ENCODE measurements at regions not wholly inside any gene's neighbourhood (a gene's known extent, or its start where the extent isn't known, plus 50 kb on each side); places are given as distances from the start of the nearest gene placed in this dataset.

DNA sequence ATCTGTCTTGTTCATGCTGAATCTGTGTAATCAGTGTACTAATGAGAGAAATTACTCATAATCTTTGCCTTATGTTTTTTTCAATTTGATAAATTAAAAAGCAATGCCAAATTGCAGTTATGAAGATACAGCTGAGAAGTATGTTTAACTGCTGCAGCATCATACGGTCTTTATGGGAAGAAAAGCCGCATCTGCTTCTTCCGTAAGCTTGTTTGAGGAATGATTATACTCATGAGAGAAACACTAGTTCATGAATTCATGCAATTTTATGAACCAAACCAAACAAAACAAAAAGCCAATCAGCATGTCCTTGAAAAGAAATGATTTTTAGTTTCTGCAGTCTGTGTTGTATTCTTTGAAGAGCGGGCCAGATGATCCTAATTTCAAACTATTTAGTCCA lies 275.9 kb upstream of the ARHGEF26 start:
- H3K36me3 ChIP-seq: no peaks in the 10 kb centered on the region
- H3K27me3 ChIP-seq (replicated peaks in 1 of 7): no peaks in the 10 kb centered on the region
- H3K4me1 ChIP-seq: no peaks in the 10 kb centered on the region
- peaks cover 0 to 6% (median 0%) of the 10 kb centered on the region in 8 donors for H3K9me3 ChIP-seq
- H3K4me3 ChIP-seq: no peak overlapping the region
- TF ChIP-seq POLR2A (IDR thresholded peaks at IDR 0.05) (no peak), POLR2AphosphoS5 (IDR thresholded peaks at IDR 0.05) (no peak)
- TF ChIP-seq, protein P1, sequence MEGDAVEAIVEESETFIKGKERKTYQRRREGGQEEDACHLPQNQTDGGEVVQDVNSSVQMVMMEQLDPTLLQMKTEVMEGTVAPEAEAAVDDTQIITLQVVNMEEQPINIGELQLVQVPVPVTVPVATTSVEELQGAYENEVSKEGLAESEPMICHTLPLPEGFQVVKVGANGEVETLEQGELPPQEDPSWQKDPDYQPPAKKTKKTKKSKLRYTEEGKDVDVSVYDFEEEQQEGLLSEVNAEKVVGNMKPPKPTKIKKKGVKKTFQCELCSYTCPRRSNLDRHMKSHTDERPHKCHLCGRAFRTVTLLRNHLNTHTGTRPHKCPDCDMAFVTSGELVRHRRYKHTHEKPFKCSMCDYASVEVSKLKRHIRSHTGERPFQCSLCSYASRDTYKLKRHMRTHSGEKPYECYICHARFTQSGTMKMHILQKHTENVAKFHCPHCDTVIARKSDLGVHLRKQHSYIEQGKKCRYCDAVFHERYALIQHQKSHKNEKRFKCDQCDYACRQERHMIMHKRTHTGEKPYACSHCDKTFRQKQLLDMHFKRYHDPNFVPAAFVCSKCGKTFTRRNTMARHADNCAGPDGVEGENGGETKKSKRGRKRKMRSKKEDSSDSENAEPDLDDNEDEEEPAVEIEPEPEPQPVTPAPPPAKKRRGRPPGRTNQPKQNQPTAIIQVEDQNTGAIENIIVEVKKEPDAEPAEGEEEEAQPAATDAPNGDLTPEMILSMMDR (IDR thresholded peaks at IDR 0.05 in 8 of 11, conservative IDR thresholded peaks at IDR 0.05 in 3 of 11): no peak
- 92 to 95% (median 93%) methylated on average over 4 of the region's 4 CpGs for WGBS, 5 donors
- intact Hi-C loops (cut with DNase I; ENCODE audit: low total_unique reads): no loop called here
- no peak overlapping the region for H3K27ac ChIP-seq
- DNase-seq: no peak

DNA sequence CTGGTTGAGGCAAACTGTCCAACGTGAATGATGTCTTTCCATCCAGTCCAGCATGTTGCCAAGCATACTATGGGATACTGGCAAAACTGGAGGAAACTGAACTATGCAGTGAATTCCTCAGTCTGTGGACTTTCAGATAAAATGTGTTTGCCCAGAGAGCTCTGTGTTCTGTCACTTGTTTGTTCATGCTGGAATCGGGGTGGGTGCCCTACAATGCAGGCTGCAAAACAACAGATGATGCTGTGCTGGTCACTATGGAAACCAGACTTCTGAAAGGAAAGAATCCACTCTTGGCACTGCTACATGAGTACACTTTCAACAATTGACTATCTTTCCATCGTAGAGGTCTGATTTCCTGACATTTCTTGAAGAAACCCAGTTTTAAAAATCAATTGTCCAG lies 272.5 kb upstream of the ARHGEF26 start:
- DNase-seq: no peak
- H3K4me1 ChIP-seq: no peaks in the 10 kb centered on the region
- no peak overlapping the region for H3K27ac ChIP-seq
- TF ChIP-seq POLR2A (IDR thresholded peaks at IDR 0.05) (no peak), POLR2AphosphoS5 (IDR thresholded peaks at IDR 0.05) (no peak)
- TF ChIP-seq, protein P1 (IDR thresholded peaks at IDR 0.05 in 8 of 11, conservative IDR thresholded peaks at IDR 0.05 in 3 of 11): no peak
- H3K4me3 ChIP-seq: no peak overlapping the region
- H3K9me3 ChIP-seq: no peaks in the 10 kb centered on the region
- intact Hi-C loops (cut with DNase I; ENCODE audit: low total_unique reads): no loop called here
- WGBS, 5 donors: 76 to 86% (median 82%) methylated on average over 3 of the region's 3 CpGs
- no peaks in the 10 kb centered on the region for H3K36me3 ChIP-seq
- H3K27me3 ChIP-seq (replicated peaks in 1 of 7): no peaks in the 10 kb centered on the region

DNA sequence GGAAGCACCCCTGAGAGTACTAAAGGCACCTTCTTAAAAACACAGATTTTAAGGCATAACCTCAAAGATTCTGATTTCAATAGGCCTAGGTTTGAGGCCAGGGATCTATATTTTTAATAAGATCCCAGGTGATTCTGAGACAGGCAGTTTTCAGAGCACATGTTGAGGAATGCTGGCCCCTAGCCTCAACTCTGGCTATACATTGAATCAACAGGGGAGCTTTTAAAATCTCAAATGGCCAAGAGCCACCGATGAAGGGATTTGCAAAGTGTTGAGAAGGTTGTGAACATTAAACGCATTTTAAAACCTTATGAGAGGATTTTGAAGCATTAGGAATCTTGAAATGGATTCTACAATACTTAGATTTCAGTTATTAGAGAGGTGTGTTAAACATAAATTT lies 268.8 kb upstream of the ARHGEF26 start:
- TF ChIP-seq POLR2AphosphoS5 (IDR thresholded peaks at IDR 0.05) (no peak), POLR2A (IDR thresholded peaks at IDR 0.05) (no peak)
- TF ChIP-seq, protein P1 (IDR thresholded peaks at IDR 0.05 in 8 of 11, conservative IDR thresholded peaks at IDR 0.05 in 3 of 11): no peak

DNA sequence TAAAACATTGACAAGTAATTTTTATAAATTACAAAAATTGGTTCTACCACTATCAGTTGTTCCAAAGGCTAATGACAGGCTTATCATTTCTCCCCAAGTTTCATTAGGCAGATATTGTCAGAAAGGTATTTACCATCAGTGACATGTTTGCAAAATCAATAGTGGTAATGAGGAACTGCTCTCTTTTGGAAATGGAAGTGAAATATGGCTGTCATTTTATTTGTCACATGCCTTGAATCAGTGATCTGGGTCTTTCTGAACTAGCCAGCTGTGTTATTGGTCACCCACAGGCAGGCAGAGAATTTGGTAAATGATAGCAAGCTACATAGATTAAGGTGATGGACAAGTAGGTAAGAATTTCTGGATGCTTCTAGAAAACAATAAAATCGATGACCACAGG lies 268.0 kb upstream of the ARHGEF26 start:
- no peak overlapping the region for H3K4me3 ChIP-seq
- intact Hi-C loops (cut with DNase I; ENCODE audit: low total_unique reads): no loop called here
- H3K27ac ChIP-seq: no peak overlapping the region
- H3K27me3 ChIP-seq (replicated peaks in 1 of 7): no peaks in the 10 kb centered on the region
- no peaks in the 10 kb centered on the region for H3K36me3 ChIP-seq
- WGBS, 5 donors: 55 to 80% (median 76%) methylated on average over 1 of the region's 1 CpG
- TF ChIP-seq, protein P1 (IDR thresholded peaks at IDR 0.05 in 8 of 11, conservative IDR thresholded peaks at IDR 0.05 in 3 of 11): no peak
- TF ChIP-seq POLR2AphosphoS5 (IDR thresholded peaks at IDR 0.05) (no peak), POLR2A (IDR thresholded peaks at IDR 0.05) (no peak)
- no peak for DNase-seq
- no peaks in the 10 kb centered on the region for H3K4me1 ChIP-seq
- no peaks in the 10 kb centered on the region for H3K9me3 ChIP-seq

More for the DNA sequence above, 268.8 kb upstream of the ARHGEF26 start:
- H3K36me3 ChIP-seq: no peaks in the 10 kb centered on the region
- H3K4me3 ChIP-seq: no peak overlapping the region
- intact Hi-C loops (cut with DNase I; ENCODE audit: low total_unique reads): no loop called here
- WGBS, 5 donors: 62 to 84% (median 75%) methylated on average over 2 of the region's 2 CpGs
- no peak overlapping the region for H3K27ac ChIP-seq
- no peaks in the 10 kb centered on the region for H3K4me1 ChIP-seq
- no peaks in the 10 kb centered on the region for H3K27me3 ChIP-seq (replicated peaks in 1 of 7)
- H3K9me3 ChIP-seq: no peaks in the 10 kb centered on the region
- DNase-seq: no peak

Measured in spleen (tissue), 11 donors.